ENCODE measurements at regions not wholly inside any gene's neighbourhood (a gene's known extent, or its start where the extent isn't known, plus 50 kb on each side); places are given as distances from the start of the nearest gene placed in this dataset.

DNA sequence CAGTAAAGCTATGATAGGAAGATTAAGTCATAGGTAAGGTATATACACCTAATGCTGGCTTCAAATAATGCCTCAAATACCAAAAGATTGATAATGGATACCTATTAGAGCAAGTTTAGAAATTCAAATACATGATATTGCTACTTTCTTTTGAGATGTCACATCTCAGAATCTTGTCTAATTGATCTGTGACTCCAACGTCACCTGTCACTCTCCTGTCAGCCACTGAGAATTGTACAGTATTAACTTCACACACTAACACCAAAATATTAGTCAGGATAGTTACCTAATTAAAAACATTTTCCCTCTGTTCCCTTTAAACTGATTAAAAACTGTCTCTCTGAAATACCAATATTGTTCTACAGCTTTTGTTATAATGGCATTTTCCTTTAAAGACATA lies 575.5 kb upstream of the ID4 start:
- Histone ChIP-seq H3F3A (ENCODE audit: insufficient read depth, low read length) (no peaks in the 10 kb centered on the region), H3K9me2 (ENCODE audit: low read depth, low read length) (no peaks in the 10 kb centered on the region), H2AFZ (ENCODE audit: low read length) (no peak overlapping the region), H4K20me1 (ENCODE audit: insufficient read depth, low read length) (no peaks in the 10 kb centered on the region; the same call in 1 of the 2 replicates), H3K4me2 (ENCODE audit: low read length) (no peak overlapping the region), H3K4me3 (ENCODE audit: low read depth, low read length, poor library complexity, severe bottlenecking) (no peak overlapping the region), H3K27ac (ENCODE audit: low read depth, low read length, poor library complexity, severe bottlenecking) (no peak overlapping the region), H3K79me2 (ENCODE audit: insufficient read depth, low read length) (no peaks in the 10 kb centered on the region), H3K4me1 (ENCODE audit: insufficient read depth, low read length, severe bottlenecking) (no peaks in the 10 kb centered on the region), H3K36me3 (ENCODE audit: insufficient read depth, low read length) (no peaks in the 10 kb centered on the region), H3K9ac (ENCODE audit: low read length) (no peak overlapping the region), H3K9me3 (ENCODE audit: low read length) (no peaks in the 10 kb centered on the region), H3K27me3 (ENCODE audit: insufficient read depth, low read length) (no peaks in the 10 kb centered on the region)
- TF ChIP-seq, protein P1, sequence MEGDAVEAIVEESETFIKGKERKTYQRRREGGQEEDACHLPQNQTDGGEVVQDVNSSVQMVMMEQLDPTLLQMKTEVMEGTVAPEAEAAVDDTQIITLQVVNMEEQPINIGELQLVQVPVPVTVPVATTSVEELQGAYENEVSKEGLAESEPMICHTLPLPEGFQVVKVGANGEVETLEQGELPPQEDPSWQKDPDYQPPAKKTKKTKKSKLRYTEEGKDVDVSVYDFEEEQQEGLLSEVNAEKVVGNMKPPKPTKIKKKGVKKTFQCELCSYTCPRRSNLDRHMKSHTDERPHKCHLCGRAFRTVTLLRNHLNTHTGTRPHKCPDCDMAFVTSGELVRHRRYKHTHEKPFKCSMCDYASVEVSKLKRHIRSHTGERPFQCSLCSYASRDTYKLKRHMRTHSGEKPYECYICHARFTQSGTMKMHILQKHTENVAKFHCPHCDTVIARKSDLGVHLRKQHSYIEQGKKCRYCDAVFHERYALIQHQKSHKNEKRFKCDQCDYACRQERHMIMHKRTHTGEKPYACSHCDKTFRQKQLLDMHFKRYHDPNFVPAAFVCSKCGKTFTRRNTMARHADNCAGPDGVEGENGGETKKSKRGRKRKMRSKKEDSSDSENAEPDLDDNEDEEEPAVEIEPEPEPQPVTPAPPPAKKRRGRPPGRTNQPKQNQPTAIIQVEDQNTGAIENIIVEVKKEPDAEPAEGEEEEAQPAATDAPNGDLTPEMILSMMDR (IDR thresholded peaks at IDR 0.05; ENCODE audit: low read length): no peak
- TF ChIP-seq EZH2 (IDR thresholded peaks at IDR 0.05; ENCODE audit: borderline replicate concordance, low read length): no peak

DNA sequence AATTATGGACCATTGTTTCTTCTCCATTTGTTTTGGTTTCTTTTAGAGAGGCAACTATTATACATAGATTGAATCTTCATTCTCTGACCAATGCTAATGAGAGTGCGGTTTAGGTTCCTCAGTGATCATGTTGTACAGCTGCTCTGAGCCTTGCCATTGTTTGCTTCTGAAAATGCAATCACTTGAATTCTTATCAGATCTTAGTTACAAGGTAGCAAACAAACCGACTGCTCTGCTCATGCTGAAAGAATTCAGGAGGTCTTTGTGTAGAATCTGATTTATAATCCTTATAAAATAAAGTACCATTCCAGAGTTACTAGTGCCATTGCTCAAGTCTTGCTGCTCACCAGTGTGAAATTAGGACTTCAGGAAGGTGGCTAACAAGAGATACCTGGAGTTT lies 569.1 kb upstream of the ID4 start:
- no peaks in the 10 kb centered on the region for H3K27me3 ChIP-seq (ENCODE audit: insufficient read depth, low read length)
- no peak overlapping the region for H3K4me3 ChIP-seq (ENCODE audit: low read depth, low read length, poor library complexity, severe bottlenecking)
- H3K9me3 ChIP-seq (ENCODE audit: low read length): no peaks in the 10 kb centered on the region
- no peak overlapping the region for H3K4me2 ChIP-seq (ENCODE audit: low read length)
- H3K4me1 ChIP-seq (ENCODE audit: insufficient read depth, low read length, severe bottlenecking): no peaks in the 10 kb centered on the region
- no peaks in the 10 kb centered on the region for H3K36me3 ChIP-seq (ENCODE audit: insufficient read depth, low read length)
- H3K9me2 ChIP-seq (ENCODE audit: low read depth, low read length): no peaks in the 10 kb centered on the region
- H3K9ac ChIP-seq (ENCODE audit: low read length): no peak overlapping the region
- no peak for TF ChIP-seq EZH2 (IDR thresholded peaks at IDR 0.05; ENCODE audit: borderline replicate concordance, low read length)
- TF ChIP-seq, protein P1 (IDR thresholded peaks at IDR 0.05; ENCODE audit: low read length): no peak
- H4K20me1 ChIP-seq (ENCODE audit: insufficient read depth, low read length): no peaks in the 10 kb centered on the region
- H3K27ac ChIP-seq (ENCODE audit: low read depth, low read length, poor library complexity, severe bottlenecking): no peak overlapping the region
- H2AFZ ChIP-seq (ENCODE audit: low read length): no peak overlapping the region
- no peaks in the 10 kb centered on the region for H3K79me2 ChIP-seq (ENCODE audit: insufficient read depth, low read length)
- no peaks in the 10 kb centered on the region for H3F3A ChIP-seq (ENCODE audit: insufficient read depth, low read length)

DNA sequence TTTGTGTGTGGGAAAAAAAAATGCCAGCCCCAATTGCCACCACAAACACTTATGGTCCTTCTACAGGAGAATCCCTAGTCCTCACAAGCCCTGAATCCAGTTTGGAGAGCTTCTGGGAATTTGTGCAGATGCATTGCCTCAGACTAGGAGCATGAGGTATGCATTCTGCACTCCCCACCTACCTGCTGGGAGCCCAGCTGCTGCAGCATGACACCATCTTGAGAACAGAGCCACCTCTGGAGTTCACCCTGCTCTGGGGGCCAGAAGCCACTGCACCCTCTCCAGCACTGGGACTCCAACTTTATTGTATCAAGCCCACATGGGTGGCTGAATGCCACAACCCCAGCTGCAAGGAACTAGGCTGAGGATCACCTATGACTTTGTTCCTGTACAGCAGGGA lies 568.5 kb upstream of the ID4 start:
- Histone ChIP-seq H3F3A (ENCODE audit: insufficient read depth, low read length) (no peaks in the 10 kb centered on the region), H3K4me2 (ENCODE audit: low read length) (no peak overlapping the region), H3K79me2 (ENCODE audit: insufficient read depth, low read length) (no peaks in the 10 kb centered on the region), H3K9me2 (ENCODE audit: low read depth, low read length) (no peaks in the 10 kb centered on the region), H2AFZ (ENCODE audit: low read length) (no peak overlapping the region), H3K9ac (ENCODE audit: low read length) (no peak overlapping the region), H3K4me1 (ENCODE audit: insufficient read depth, low read length, severe bottlenecking) (no peaks in the 10 kb centered on the region), H3K4me3 (ENCODE audit: low read depth, low read length, poor library complexity, severe bottlenecking) (no peak overlapping the region), H3K36me3 (ENCODE audit: insufficient read depth, low read length) (no peaks in the 10 kb centered on the region), H3K27ac (ENCODE audit: low read depth, low read length, poor library complexity, severe bottlenecking) (no peak overlapping the region), H3K27me3 (ENCODE audit: insufficient read depth, low read length) (no peaks in the 10 kb centered on the region), H3K9me3 (ENCODE audit: low read length) (no peaks in the 10 kb centered on the region), H4K20me1 (ENCODE audit: insufficient read depth, low read length) (no peaks in the 10 kb centered on the region)
- TF ChIP-seq, protein P1 (IDR thresholded peaks at IDR 0.05; ENCODE audit: low read length): no peak
- no peak for TF ChIP-seq EZH2 (IDR thresholded peaks at IDR 0.05; ENCODE audit: borderline replicate concordance, low read length)

All from OCI-LY1 (cell line).